ENCODE measurements at regions not wholly inside any gene's neighbourhood (a gene's known extent, or its start where the extent isn't known, plus 50 kb on each side); places are given as distances from the start of the nearest gene placed in this dataset.

DNA sequence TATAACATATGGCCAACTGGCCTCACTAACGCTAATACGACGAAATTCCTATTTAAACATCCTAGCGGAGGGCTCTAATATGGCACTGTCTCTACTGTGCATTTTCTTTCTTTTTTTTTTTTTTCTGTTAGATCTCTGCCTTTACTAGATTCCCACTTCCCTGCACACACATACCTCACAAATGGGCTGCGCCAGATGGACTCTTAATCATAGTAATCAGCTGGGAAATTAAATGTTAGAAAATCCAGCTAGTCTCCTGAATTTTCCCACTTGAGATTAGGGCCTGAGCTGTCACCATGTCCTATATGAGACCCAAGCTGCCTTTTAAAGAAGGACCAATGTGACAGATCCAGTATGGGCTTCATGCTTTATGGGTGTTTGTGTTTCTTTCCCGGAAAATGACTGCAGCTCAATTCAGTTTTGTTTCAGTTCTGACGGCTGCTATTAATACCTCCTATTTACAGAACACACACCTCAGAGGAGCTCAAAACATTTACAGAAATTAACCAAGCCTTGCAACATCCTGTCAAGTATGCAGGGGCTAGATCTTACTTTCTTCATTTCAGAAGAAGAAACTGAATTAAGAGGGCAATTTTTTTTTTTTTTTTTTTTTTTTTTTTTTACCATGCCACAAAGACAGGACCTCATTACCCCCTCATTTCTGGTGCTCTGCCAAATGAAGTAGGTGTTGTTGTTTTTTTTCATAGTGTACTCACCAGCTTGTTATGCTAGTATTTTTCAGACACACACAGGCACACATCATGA, 49.8 kb upstream of the BLID start:
- TF ChIP-seq, protein P1, sequence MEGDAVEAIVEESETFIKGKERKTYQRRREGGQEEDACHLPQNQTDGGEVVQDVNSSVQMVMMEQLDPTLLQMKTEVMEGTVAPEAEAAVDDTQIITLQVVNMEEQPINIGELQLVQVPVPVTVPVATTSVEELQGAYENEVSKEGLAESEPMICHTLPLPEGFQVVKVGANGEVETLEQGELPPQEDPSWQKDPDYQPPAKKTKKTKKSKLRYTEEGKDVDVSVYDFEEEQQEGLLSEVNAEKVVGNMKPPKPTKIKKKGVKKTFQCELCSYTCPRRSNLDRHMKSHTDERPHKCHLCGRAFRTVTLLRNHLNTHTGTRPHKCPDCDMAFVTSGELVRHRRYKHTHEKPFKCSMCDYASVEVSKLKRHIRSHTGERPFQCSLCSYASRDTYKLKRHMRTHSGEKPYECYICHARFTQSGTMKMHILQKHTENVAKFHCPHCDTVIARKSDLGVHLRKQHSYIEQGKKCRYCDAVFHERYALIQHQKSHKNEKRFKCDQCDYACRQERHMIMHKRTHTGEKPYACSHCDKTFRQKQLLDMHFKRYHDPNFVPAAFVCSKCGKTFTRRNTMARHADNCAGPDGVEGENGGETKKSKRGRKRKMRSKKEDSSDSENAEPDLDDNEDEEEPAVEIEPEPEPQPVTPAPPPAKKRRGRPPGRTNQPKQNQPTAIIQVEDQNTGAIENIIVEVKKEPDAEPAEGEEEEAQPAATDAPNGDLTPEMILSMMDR (IDR thresholded peaks at IDR 0.05), result no peak
- Mint-ChIP-seq H3K27ac (ENCODE audit: unreplicated experiment) (peak overlapping the region; percentile 10), H3K4me1 (ENCODE audit: low read depth) (peaks cover 68% of the 10 kb centered on the region), H3K27me3 (ENCODE audit: low read depth) (no peaks in the 10 kb centered on the region), H3K4me3 (ENCODE audit: unreplicated experiment) (no peak overlapping the region), H3K9me3 (ENCODE audit: low read depth) (no peaks in the 10 kb centered on the region), H3K36me3 (ENCODE audit: low read depth) (no peaks in the 10 kb centered on the region)
- no peak for DNase-seq (ENCODE audit: low spot score)

All from chondrocyte (in vitro differentiated cells).